ENCODE measurements at regions not wholly inside any gene's neighbourhood (a gene's known extent, or its start where the extent isn't known, plus 50 kb on each side); places are given as distances from the start of the nearest gene placed in this dataset.
"Not testable (repeated sequence)": the region's sequence is repeated elsewhere in the genome, so short reads cannot be mapped to it uniquely, and the experiment has no call there.

- DNase-seq (ENCODE audit: low spot score): no peak
These were observed 469.2 kb upstream of the ANO5 start for GRCh38 chr11:21723678-21724077.

GRCh38 chr11:21727102-21727501 is 465.8 kb upstream of the ANO5 start:
- DNase-seq (ENCODE audit: low spot score): no peak

GRCh38 chr11:21736404-21736803 is 456.5 kb upstream of the ANO5 start:
- no peak for DNase-seq (ENCODE audit: low spot score)

DNA sequence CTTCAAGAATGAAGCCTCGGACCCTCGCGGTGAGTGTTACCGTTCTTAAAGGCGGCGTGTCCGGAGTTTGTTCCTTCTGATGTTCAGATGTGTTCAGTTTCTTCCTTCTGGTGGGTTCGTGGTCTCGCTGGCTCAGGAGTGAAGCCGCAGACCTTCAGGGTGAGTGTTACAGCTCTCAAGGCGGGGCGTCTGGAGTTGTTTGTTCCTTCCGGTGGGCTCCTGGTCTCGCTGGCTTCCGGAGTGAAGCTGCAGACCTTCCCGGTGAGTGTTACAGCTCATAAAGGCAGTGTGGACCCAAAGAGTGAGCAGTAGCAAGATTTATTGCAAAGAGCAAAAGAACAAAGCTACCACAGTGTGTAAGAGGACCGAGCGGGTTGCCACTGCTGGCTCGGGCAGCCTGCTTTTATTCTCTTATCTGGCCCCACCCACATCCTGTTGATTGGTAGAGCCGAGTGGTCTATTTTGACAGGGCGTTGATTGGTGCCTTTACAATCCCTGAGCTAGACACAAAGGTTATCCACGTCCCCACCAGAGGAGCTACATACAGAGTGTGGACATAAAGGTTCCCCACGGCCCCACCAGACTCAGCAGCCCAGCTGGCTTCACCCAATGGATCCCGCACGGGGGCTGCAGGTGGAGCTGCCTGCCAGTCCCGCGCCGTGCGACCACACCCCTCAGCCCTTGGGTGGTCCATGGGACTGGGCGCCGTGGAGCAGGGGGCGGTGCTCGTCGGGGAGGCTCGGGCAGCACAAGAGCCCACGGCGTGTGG is 440.2 kb upstream of the ANO5 start:
- DNase-seq (ENCODE audit: low spot score): peak; percentile 23

DNA sequence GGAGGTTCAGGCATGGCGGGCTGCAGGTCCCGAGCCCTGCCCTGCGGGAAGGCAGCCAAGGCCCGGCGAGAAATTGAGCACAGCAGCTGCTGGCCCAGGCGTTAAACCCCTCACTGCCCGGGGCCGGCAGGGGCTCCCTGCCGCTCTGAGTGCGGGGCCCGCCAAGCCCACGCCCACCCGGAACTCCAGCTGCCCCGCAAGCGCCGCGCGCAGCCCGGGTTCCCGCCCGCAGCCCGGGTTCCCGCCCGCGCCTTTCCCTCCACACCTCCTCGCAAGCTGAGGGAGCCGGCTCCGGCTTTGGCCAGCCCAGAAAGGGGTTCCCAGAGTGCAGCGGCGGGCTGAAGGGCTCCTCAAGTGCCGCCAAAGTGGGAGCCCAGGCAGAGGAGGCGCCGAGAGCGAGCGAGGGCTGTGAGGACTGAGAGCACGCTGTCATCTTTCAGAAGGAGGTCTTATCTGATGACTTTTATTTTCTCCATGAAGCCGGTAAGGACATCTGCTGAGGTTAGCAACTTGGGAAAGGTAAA is 439.6 kb upstream of the ANO5 start:
- DNase-seq (ENCODE audit: low spot score): not testable (repeated sequence)

GRCh38 chr11:21761000-21761399 is 431.9 kb upstream of the ANO5 start:
- no peak for DNase-seq (ENCODE audit: low spot score)

- DNase-seq (ENCODE audit: low spot score): no peak
These were observed 424.5 kb upstream of the ANO5 start for GRCh38 chr11:21768388-21768787.

- no peak for DNase-seq (ENCODE audit: low spot score)
These were observed 423.7 kb upstream of the ANO5 start for GRCh38 chr11:21769188-21769587.

DNA sequence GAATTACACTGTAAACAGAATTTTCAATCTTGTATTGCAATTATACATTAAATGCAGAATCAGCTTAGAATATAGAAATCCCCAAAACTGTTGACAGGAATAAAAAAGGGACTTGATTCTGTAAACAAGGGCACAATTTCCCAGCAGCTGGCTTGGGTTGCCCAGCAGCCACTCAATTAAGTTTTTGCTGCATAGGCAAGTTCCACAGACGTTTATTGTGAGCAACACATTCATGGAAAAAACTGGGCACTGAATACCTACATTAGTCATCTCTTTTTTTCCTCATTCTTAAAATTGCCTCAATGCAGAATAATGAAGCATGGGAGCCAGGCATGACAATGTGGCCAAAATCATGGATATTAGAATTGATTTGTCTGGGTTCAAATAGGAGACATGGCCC is 421.8 kb upstream of the ANO5 start:
- DNase-seq (ENCODE audit: low spot score): no peak

DNA sequence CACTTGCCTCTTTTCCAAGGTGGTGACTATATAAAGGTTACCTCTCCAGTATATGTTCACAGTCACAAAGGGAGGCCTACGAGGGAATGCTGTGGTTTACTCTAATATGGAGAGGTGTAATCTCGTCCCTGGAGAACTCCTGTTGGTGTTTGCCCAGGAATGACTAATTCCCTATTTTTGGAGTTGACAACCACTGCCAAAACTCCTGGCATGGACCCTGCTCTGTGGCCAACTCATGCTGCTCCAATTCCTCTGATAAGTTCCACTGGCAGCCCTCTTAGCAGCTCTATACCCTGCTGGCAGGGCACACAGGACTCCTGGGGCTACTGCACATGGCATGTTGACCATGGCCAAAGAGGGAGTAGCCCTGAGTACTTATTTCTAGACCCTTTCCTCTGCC is 418.7 kb upstream of the ANO5 start:
- no peak for DNase-seq (ENCODE audit: low spot score)

DNA sequence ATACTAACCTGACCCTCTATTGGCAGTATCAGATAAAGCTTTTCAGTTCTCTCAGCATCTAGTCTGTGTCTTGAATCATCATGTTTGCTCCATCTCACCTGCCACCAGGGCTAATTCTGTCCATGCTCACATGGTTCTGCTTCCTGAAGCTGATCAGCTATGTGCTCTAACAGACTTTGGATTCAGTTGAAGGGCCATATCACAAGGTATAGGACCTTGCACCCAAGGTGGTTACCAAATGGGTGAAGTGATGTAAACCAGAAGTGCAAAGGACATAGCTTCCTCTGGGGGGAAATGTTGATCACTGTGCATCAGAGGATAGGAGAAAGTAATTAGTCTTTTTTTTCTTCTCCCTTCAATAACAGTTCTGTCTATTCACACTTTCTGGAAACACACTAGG is 417.0 kb upstream of the ANO5 start:
- no peak for DNase-seq (ENCODE audit: low spot score)

DNA sequence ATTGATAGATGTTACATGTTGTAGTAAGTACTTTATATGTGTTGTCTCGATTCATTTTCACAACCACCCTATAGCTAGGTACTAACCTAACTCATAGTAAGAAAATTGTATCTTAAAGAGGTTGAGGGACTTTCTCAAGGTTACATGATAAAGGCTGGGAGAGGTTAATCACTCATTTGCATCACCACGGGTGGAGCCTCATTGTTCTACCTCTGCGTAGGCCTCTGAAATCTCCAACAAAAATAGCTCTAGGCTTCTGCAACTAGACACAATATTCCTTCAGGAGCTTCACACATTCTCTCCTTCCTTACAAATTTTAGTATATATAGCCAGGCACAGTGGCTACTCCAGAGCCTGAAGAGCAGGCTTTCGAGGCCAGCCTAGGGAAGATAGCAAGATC is 408.9 kb upstream of the ANO5 start:
- DNase-seq (ENCODE audit: low spot score): no peak

DNA sequence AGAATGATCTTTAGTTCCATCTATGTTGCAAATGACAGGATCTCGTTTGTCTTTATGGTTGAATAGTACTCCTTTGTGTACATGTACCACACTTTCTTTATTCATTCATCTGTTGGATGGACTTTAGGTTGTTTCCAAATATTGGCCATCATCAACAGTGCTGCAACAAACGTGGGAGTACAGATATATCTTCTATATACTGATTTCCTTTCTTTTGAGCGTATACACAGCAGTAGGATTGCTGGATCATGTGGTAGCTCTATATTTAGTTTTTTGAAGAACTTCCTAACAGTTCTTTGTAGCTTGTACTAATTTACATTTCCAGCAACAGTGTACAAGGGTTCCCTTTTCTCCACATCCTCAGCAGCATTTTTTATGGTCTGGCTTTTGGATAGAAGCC is 407.5 kb upstream of the ANO5 start:
- no peak for DNase-seq (ENCODE audit: low spot score)

- DNase-seq (ENCODE audit: low spot score): no peak
These were observed 398.6 kb upstream of the ANO5 start for GRCh38 chr11:21794306-21794705.

DNA sequence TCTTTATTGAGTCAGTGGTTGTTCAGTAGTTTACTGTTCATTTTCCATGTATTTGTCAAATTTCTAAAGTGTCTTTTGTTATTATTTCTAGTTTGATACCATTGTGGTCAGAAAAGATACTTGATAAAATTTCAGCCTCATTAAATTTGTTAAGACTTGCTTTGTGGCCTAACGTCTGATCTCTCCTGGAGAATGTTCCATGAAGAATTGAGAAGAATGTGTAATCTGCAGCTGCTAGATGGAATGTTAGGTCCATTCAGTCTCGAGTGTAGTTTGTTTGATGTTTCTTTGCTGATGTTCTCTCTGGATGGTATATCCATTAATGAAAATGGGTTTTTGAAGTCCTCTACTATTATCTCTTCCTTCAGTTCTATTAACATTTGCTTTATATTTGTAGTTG is 394.7 kb upstream of the ANO5 start:
- DNase-seq (ENCODE audit: low spot score): no peak

GRCh38 chr11:21804523-21804922 is 388.4 kb upstream of the ANO5 start:
- DNase-seq (ENCODE audit: low spot score): not testable (repeated sequence)

DNA sequence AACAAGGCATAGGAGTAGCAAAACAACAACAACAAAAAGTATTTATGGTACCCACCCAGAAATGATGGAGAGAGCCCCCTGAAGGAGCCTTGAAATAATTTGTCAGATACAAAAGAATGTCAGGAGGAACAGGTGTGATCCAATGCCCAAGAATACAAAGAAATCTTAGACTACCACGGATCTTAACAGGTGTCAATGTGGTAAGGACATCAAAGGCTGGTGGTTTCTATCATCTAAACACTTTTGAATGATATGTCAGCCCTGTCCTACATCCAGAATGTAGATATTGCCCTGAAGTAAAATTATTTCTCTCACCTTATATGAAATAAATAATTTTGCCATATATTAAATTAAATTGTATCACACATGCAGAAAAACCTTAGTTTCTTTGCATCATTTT is 386.4 kb upstream of the ANO5 start:
- DNase-seq (ENCODE audit: low spot score): no peak

DNA sequence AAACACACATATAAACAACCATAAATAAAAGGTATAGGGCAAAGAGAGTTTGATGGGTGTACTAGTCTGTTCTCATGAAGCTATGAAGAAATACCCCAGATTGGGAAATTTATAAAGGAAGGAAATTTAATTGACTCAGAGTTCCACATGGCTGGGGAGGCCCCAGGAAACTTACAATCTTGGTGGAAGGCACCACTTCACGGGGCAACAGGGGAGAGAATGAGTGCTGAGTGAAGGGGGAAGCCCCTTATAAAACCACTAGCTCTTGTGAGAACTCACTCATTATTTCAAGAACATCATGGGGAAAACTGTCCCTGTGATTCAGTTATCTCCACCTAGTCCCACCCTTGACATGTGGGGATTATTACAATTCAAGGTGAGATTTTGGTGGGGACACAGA is 385.9 kb upstream of the ANO5 start:
- no peak for DNase-seq (ENCODE audit: low spot score)

- DNase-seq (ENCODE audit: low spot score): no peak
These were observed 385.5 kb upstream of the ANO5 start for GRCh38 chr11:21807350-21807749.

- DNase-seq (ENCODE audit: low spot score): no peak
These were observed 382.2 kb upstream of the ANO5 start for GRCh38 chr11:21810650-21811049.

- DNase-seq (ENCODE audit: low spot score): no peak
These were observed 381.3 kb upstream of the ANO5 start for GRCh38 chr11:21811572-21811971.

DNA sequence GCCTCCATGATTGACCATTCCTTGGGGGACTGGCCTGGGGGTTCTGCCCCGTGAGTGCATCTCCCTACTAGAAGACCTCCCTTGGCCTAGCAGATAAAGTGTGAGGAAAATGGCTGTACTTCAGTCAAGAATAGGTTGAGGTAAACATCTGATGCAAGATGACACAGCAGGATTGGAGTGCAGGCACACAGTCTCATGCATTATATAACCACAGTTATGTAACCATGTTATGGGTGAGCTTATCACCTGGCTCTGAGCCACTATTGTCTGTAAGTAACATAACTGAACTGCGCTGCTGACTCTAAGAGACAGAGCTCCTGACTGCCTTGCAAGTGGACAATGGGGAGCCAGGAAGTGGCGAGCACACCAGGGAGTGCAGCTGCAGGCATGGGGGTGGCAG is 378.7 kb upstream of the ANO5 start:
- DNase-seq (ENCODE audit: low spot score): no peak

DNA sequence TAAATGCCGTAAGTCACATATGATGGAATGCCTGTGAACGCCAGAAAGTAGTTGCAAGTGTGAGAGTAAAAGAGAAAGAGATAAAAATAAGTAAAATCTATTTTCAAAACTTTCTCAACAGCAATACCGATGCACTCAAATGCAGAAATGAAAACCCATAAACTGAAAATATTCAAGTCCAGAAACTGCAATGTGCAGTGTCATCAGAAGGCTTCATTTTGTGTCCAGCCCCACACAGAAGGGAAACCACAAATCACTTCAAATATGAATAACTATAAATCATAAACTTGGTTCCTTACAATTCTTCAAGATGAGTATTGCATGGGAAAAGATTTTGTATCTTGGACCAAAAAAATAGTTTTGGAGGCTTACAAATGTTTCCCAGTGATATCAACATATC is 375.2 kb upstream of the ANO5 start:
- no peak for DNase-seq (ENCODE audit: low spot score)

DNA sequence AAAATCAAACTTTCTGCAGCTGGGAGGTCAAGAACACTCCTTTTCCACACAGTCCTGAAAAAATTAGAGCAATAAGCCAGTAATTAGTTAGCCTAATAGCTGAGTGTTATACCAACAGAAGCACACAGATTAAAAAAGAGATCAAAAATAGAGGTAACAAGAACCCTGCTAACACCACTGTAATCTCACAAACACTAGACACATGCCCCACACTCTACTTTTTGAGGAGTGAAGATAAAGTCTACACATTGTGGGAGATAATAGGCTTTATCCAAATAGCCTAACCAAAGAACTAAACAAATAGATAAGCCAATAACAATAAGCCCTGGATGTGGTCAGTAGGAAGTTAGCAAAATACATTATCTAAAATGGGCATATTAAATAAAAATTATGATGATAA is 372.7 kb upstream of the ANO5 start:
- DNase-seq (ENCODE audit: low spot score): no peak

Data from HuH-7.5 (cell line).